HG02970 (cell line): ENCODE measurements at regions not wholly inside any gene's neighbourhood (a gene's known extent, or its start where the extent isn't known, plus 50 kb on each side); places are given as distances from the start of the nearest gene placed in this dataset.

Experiments used
- ATAC-seq: cut with Tn5 transposase; IDR thresholded peaks from one replicate; pipeline ENCODE4 v1.9.1; 2021; ENCODE audit warnings: mild to moderate bottlenecking, moderate library complexity, moderate number of reproducible peaks; ENCODE audit not compliant: unreplicated experiment, low FRiP score

GRCh38 chr17:77390870-77391269 is 250.1 kb downstream of the SEC14L1 start:
- no peak for ATAC-seq

GRCh38 chr17:77391668-77392375 is 251.1 kb downstream of the SEC14L1 start:
- ATAC-seq = no peak

GRCh38 chr17:77392376-77393273 is 251.9 kb downstream of the SEC14L1 start:
- ATAC-seq = no peak

DNA sequence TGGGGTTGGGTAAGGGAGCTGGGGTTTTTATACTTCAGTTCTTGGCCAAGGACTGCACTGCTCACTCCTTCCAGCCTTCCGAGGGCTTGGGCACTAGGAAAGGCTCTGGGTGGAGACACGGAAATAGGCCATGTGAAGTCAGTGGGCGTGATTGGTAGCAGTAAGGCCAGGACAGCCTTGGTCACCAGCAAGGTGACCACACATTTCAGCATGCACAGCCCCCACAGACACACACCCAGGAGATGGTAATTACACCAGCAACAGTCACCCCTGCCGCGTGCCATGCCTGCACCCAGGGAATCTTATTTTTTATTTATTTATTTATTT is 252.5 kb downstream of the SEC14L1 start:
- no peak for ATAC-seq

GRCh38 chr17:77393867-77394539 is 253.2 kb downstream of the SEC14L1 start:
- ATAC-seq = no peak

GRCh38 chr17:77394540-77395295 is 253.9 kb downstream of the SEC14L1 start:
- ATAC-seq = no peak

DNA sequence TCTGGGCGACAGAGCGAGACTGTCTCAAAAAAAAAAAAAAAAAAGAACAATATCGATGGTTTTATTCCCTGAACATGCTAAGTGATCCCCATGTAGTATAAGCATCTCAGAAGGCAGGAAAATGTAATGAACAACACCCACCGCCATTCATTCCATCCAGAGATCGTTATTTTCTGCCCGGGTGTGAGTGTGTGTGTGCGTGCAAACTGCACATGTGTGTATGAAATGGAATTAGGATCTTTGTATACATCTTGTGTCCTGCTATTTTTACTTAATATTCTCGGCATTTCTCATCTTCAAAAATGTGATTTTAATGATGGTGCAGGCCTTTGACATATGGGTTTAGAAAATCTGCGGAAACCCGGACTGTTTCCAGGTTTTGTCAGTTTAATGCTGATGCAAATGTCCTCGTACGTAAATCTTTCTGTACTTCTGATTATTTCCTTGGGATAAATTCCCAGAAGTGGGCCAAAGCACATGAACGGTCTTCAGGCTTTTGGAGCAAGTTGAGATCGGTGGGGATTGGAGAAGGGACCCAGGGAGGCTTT is 254.8 kb downstream of the SEC14L1 start:
- ATAC-seq = no peak

- ATAC-seq = no peak
These were observed 255.8 kb downstream of the SEC14L1 start for GRCh38 chr17:77396610-77397009.

- no peak for ATAC-seq
These were observed 257.5 kb downstream of the SEC14L1 start for GRCh38 chr17:77398274-77398673.

- ATAC-seq = no peak
These were observed 258.7 kb downstream of the SEC14L1 start for GRCh38 chr17:77399319-77399957.

DNA sequence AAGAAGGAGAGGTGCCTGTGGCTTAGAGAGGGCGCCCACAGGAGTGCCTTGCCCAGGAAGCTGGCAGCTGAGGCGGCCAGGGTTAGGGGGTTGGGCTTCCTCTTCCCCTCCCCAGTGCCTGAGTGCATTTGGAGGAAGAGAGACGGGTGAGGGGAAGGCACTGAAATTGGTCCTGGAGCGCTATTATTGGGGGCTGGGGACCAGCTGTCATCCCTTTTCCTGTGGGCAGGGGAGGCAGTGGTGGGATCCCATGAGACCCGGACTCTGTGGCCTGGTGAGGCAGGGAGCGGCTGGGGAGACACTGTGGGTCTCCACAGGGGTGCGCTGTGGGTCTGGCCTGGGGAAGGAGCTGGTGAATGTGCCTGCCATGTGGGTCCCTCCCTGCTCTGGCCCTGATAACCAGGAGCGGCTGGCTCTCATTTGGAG is 259.7 kb downstream of the SEC14L1 start:
- no peak for ATAC-seq

GRCh38 chr17:77402159-77402731 is 261.5 kb downstream of the SEC14L1 start:
- ATAC-seq = no peak

DNA sequence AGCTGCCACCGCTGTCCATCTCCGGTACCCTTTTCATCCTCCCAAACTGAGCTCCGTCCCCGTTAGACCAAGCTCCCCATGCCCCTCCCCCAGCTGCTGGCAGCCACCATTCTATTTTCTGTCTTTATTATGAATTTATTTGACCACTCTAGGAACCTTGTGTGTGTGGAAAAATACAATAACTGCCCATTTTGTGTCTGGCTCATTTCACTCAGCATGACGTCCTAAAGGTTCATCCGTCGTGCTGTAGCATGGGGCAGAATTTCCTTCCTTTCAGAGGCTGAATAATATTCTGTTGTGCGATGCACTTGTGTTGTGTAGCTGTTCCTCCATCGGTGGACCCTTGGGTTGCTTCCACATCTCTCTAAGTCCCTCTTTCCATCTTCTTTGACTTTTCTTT is 263.1 kb downstream of the SEC14L1 start:
- no peak for ATAC-seq

DNA sequence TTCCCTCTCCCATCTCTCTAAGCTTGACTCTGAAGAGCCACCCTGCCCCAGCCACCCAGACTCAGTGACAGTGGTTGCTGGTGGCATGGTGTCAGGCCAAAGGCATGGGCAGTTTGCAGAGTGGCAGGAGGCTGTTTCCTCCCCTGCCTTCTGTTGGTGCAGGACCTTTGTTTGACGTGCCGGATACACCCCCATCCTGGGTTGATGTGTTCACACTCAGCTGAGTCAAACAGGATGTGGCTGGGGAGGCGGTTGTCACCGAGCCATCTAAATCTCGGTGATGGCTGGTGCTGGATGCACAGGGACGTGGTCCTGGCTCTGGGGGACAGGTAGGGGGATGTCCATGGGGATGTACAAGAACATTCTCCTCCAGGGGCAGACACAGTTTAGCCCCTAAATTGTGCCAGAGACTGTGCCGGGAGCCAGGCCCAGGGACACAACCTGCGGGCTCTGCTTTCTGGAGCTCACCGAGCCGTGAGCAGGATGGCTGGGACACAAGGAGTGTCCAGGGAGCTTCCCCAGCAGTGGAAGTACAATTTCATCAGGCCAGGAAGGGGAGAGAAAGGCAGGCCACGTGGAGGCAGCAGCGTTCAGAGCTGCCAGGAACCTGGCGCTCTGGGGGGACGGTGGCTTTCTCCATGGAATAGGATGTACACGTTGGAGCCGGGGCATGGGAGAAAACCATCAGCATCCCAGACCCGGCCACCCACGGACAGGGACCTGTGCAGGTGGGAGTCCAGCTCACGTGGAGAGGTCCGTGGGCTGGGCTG is 264.2 kb downstream of the SEC14L1 start:
- ATAC-seq = no peak

DNA sequence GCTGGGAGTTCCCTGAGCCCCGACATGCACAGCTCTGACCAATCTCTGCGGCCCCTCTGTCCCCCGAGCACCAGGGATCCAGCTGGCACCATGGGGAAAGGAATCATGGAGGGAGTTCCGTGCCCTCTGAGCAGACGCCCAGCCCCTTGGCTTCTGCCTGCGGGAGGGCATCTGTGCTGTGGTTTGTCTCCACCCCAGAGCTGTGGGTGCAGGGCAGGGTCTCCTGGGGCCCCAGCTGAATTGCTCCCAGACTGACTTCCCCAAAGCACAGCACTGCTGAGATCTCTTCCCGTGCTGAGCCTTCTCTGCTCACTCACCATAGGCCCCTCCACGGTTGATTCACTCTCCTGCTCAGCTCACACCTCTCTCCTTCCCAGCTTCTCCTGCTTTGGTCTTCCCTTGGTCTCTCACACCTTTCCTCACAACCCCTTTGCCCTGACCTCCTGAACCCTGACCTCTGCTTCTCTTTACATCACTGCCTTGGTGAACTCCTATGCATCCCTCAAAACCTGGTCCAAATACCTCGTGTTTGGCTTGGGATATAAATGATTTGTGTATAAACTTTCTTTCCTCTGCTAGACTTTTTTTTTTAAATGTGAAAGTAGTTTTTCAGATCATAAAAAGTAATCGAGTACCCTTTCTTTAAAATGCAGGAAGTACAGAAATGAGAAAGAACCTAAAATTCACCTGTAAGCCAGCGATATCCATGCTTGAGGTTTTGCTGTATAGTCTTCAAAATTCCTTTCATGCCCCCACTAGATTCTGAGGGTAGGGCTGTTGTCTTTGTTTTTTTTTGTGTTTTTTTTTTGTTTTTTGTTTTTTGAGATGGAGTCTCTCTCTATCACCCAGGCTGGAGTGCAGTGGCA is 265.3 kb downstream of the SEC14L1 start:
- no peak for ATAC-seq

GRCh38 chr17:77407321-77408277 is 266.8 kb downstream of the SEC14L1 start:
- ATAC-seq = no peak

GRCh38 chr17:77408284-77408683 is 267.5 kb downstream of the SEC14L1 start:
- ATAC-seq = no peak
